GM18907 (cell line): ENCODE measurements at regions not wholly inside any gene's neighbourhood (a gene's known extent, or its start where the extent isn't known, plus 50 kb on each side); places are given as distances from the start of the nearest gene placed in this dataset.

ENCODE experiments used
- ATAC-seq: cut with Tn5 transposase; IDR thresholded peaks from one replicate; pipeline ENCODE4 v1.9.1; 2021; ENCODE audit warnings: mild to moderate bottlenecking, moderate library complexity; ENCODE audit not compliant: unreplicated experiment

- no peak for ATAC-seq
These were observed 1188.2 kb upstream of the TMEM132C start for GRCh38 chr12:127078577-127079350.

GRCh38 chr12:127079636-127080035 lies 1187.3 kb upstream of the TMEM132C start:
- ATAC-seq = no peak

- ATAC-seq = no peak
These were observed 1185.9 kb upstream of the TMEM132C start for GRCh38 chr12:127081058-127081457.

- ATAC-seq = peak; percentile 99
These were observed 1183.7 kb upstream of the TMEM132C start for GRCh38 chr12:127083008-127083949.

GRCh38 chr12:127101076-127101475 lies 1165.9 kb upstream of the TMEM132C start:
- no peak for ATAC-seq

- ATAC-seq = no peak
These were observed 1160.9 kb upstream of the TMEM132C start for GRCh38 chr12:127106041-127106440.

GRCh38 chr12:127106697-127107096 lies 1160.3 kb upstream of the TMEM132C start:
- ATAC-seq = no peak

- no peak for ATAC-seq
These were observed 1159.2 kb upstream of the TMEM132C start for GRCh38 chr12:127107744-127108143.

- peak; percentile 96 for ATAC-seq
These were observed 1158.4 kb upstream of the TMEM132C start for GRCh38 chr12:127108360-127109215.

- no peak for ATAC-seq
These were observed 1153.0 kb upstream of the TMEM132C start for GRCh38 chr12:127113945-127114344.

- ATAC-seq = no peak
These were observed 1151.4 kb upstream of the TMEM132C start for GRCh38 chr12:127115468-127116035.

- no peak for ATAC-seq
These were observed 1148.7 kb upstream of the TMEM132C start for GRCh38 chr12:127118251-127118650.

GRCh38 chr12:127119600-127120140 lies 1147.3 kb upstream of the TMEM132C start:
- no peak for ATAC-seq

- no peak for ATAC-seq
These were observed 1146.1 kb upstream of the TMEM132C start for GRCh38 chr12:127120851-127121250.

GRCh38 chr12:127121494-127122084 lies 1145.4 kb upstream of the TMEM132C start:
- ATAC-seq = no peak

GRCh38 chr12:127125607-127126259 lies 1141.2 kb upstream of the TMEM132C start:
- peak; percentile 96 for ATAC-seq

GRCh38 chr12:127126260-127126628 lies 1140.7 kb upstream of the TMEM132C start:
- no peak for ATAC-seq

GRCh38 chr12:127127897-127128296 lies 1139.1 kb upstream of the TMEM132C start:
- no peak for ATAC-seq

GRCh38 chr12:127130506-127131124 lies 1136.4 kb upstream of the TMEM132C start:
- no peak for ATAC-seq
